Left ventricle myocardium inferior (tissue), 1 donor: ENCODE measurements at regions not wholly inside any gene's neighbourhood (a gene's known extent, or its start where the extent isn't known, plus 50 kb on each side); places are given as distances from the start of the nearest gene placed in this dataset.

Experiments used
- DNase-seq: peaks from one replicate; pipeline ENCODE4 v3.0.0-alpha.2; 2020
- H3K27ac ChIP-seq: fragments of 200-600 bp; replicated peaks from 2 replicates; pipeline ENCODE4 v1.8.0; 2021
- H3K27me3 ChIP-seq: fragments of 200-600 bp; 2 replicates; pipeline ENCODE4 v1.8.0; 2021; ENCODE audit warnings: low read depth
- H3K36me3 ChIP-seq: fragments of 200-600 bp; 2 replicates; pipeline ENCODE4 v1.8.0; 2021
- H3K4me1 ChIP-seq: fragments of 200-600 bp; 2 replicates; pipeline ENCODE4 v1.8.0; 2021
- H3K4me3 ChIP-seq: fragments of 200-600 bp; 2 replicates; pipeline ENCODE4 v1.8.0; 2021; ENCODE audit warnings: mild to moderate bottlenecking, moderate library complexity
- H3K9me3 ChIP-seq: fragments of 200-600 bp; replicated peaks from 2 replicates; pipeline ENCODE4 v1.8.0; 2021
- CTCF ChIP-seq: fragments of 200-600 bp; IDR thresholded peaks from 2 replicates; pipeline ENCODE4 v1.8.0; 2021; ENCODE audit warnings: antibody characterized with exemption, mild to moderate bottlenecking, borderline replicate concordance
- intact Hi-C: fragments of 100-400 bp; cut with micrococcal nuclease; formaldehyde crosslinking; loops from one replicate; pipeline ENCODE4 v1.11.0; 2022
- donor health status: DM: no; HTN: yes; CAD: no; lungs with severe emphysema.

DNA sequence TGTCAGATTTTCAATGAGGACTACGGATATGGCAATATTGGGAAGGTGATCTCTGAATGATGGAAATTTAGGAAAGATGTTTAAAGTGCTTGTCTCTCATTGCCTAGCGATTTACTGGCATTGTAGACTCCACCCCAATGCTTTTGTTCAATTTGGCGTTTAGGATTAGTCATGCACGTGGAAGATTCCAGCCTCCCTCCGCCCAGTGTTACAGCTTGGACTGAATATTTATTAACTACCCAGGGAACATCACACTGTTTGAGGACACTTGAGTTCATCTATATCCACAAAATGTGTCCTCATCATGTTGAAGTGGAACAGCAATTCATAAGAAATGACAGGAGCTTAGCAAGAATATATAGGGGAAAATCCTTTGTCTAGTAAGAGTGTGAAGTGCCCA lies 738.8 kb upstream of the RBFOX1 start:
- Histone ChIP-seq H3K27me3 (no peaks in the 10 kb centered on the region), H3K36me3 (no peaks in the 10 kb centered on the region), H3K27ac (no peak overlapping the region), H3K4me3 (no peak overlapping the region), H3K4me1 (no peaks in the 10 kb centered on the region), H3K9me3 (no peaks in the 10 kb centered on the region)
- TF ChIP-seq CTCF = no peak
- intact Hi-C loops = no loop called here
- no peak for DNase-seq

- Histone ChIP-seq H3K9me3 (no peaks in the 10 kb centered on the region), H3K27ac (no peak overlapping the region), H3K36me3 (no peaks in the 10 kb centered on the region), H3K4me3 (no peak overlapping the region), H3K4me1 (no peaks in the 10 kb centered on the region), H3K27me3 (peaks cover 45% of the 10 kb centered on the region)
- no peak for DNase-seq
- no peak for TF ChIP-seq CTCF
- intact Hi-C loops = no loop called here
Observed at GRCh38 chr16:6576606-6577005, 756.0 kb upstream of the RBFOX1 start.

DNA sequence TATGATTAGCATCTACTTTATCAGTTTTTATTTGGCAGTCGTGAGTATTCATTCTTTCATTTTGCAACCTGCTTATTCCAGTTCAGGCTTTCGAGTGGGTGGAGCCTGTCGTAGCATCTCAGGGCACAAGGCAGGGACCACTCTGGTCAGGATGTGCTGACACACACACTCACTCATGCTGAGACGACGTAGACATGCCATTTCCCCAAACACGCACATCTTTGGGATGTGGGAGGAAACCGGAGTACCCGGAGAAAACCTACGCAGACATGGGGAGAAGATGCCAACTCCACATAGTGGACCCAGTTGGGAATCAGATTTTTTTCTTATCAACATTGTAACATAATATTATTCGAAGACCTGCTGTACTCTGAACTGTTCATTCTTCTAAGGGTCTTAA lies 756.5 kb upstream of the RBFOX1 start:
- Histone ChIP-seq H3K4me1 (no peaks in the 10 kb centered on the region), H3K9me3 (no peaks in the 10 kb centered on the region), H3K4me3 (no peak overlapping the region), H3K27me3 (peaks cover 40% of the 10 kb centered on the region), H3K36me3 (no peaks in the 10 kb centered on the region), H3K27ac (no peak overlapping the region)
- intact Hi-C loops = no loop called here
- no peak for DNase-seq
- no peak for TF ChIP-seq CTCF

DNA sequence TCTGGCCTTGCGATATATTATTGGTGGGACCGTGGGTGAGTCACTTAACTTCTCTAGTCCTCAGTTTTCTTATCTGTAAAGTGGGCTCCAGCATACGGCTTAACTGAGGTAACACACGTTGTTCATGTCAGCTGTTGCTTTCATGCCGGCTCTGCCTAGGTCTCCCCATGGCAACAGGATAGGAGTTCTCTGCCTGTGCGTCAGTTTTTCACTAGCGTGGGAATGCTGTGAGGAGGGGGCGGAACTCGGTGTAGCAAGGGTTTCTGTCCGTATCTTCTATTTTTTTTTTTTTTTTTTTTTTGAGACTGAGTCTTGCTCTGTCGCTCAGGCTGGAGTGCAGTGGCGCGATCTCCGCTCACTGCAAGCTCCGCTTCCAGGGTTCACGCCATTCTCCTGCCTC lies 758.5 kb upstream of the RBFOX1 start:
- intact Hi-C loops = no loop called here

GRCh38 chr16:6573577-6573976 lies 759.1 kb upstream of the RBFOX1 start:
- peak; percentile 23 for TF ChIP-seq CTCF
- no peaks in the 10 kb centered on the region for H3K36me3 ChIP-seq
- peak; percentile 14 for DNase-seq
- no peaks in the 10 kb centered on the region for H3K9me3 ChIP-seq
- intact Hi-C loops = no loop called here
- H3K27me3 ChIP-seq = peaks cover 44% of the 10 kb centered on the region
- no peak overlapping the region for H3K27ac ChIP-seq
- no peak overlapping the region for H3K4me3 ChIP-seq
- no peaks in the 10 kb centered on the region for H3K4me1 ChIP-seq

More for the DNA sequence above, 758.5 kb upstream of the RBFOX1 start:
- Histone ChIP-seq H3K36me3 (no peaks in the 10 kb centered on the region), H3K9me3 (no peaks in the 10 kb centered on the region), H3K27ac (no peak overlapping the region), H3K4me3 (no peak overlapping the region), H3K4me1 (no peaks in the 10 kb centered on the region), H3K27me3 (peaks cover 39% of the 10 kb centered on the region)
- DNase-seq = no peak
- no peak for TF ChIP-seq CTCF

GRCh38 chr16:6571044-6571443 lies 761.6 kb upstream of the RBFOX1 start:
- H3K27me3 ChIP-seq = peaks cover 41% of the 10 kb centered on the region
- no peak for TF ChIP-seq CTCF

More at GRCh38 chr16:6571044-6571443, 761.6 kb upstream of the RBFOX1 start:
- Histone ChIP-seq H3K4me1 (no peaks in the 10 kb centered on the region), H3K4me3 (no peak overlapping the region), H3K36me3 (no peaks in the 10 kb centered on the region), H3K27ac (no peak overlapping the region), H3K9me3 (no peaks in the 10 kb centered on the region)
- intact Hi-C loops = no loop called here
- DNase-seq = no peak
